HG03354 (cell line): ENCODE measurements at regions not wholly inside any gene's neighbourhood (a gene's known extent, or its start where the extent isn't known, plus 50 kb on each side); places are given as distances from the start of the nearest gene placed in this dataset.

Experiments used
- ATAC-seq: cut with Tn5 transposase; IDR thresholded peaks from one replicate; pipeline ENCODE4 v1.9.1; 2021; ENCODE audit warnings: mild to moderate bottlenecking; ENCODE audit not compliant: unreplicated experiment, poor library complexity, severe bottlenecking

- no peak for ATAC-seq
These were observed 538.5 kb downstream of the CD83 start for GRCh38 chr6:14656078-14656521.

- no peak for ATAC-seq
These were observed 539.1 kb downstream of the CD83 start for GRCh38 chr6:14656649-14657048.

DNA sequence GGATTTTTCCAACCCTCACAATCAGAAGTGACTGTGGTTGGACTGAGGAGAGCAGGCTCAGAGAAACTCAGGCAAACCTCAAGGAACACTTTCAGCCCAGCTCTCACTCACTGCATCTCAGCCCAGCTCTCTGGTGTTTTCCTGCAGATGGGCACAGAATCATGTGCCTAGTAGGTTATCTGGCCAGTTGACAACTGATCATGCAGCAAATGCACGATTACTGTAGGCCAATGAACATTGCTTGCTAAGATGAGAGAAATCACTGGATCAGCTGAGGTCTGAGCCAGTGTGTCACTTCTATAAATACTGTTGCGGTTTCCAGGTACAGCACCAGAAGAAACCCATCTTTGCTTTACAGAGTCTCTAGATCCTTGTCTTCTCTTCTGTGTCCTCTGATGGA lies 540.5 kb downstream of the CD83 start:
- no peak for ATAC-seq

DNA sequence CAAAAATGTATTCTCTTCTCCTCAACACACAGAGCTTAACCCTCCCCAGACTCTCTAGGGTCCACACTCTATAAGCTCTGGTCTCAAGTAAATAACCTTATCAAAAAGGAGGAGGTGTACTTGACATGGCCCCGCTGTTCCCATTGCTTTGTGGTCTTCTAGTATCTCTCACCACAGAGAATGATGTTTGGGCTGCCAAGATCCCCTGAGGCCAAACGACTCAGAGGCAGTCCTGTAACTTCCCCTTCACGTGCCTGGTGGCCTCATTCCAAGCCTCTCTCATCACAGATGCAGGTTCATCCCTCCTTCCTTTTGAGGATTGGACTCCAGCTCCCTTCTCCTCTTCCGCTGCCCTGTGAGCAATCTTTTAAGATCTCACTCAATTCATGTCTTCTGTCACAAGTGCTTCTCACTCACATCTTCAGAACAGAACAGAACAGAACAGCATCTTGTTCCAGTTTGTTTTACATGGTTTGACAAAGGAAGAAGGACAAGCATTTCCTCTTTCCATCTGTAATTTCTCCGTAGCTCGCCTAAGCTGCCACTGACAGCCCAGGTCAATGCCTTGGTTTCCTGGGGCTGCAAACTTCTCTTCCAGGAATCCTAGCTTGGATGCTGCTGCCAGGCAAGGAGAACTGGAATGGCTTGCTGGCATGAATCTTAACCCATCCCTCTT lies 541.5 kb downstream of the CD83 start:
- ATAC-seq = no peak

DNA sequence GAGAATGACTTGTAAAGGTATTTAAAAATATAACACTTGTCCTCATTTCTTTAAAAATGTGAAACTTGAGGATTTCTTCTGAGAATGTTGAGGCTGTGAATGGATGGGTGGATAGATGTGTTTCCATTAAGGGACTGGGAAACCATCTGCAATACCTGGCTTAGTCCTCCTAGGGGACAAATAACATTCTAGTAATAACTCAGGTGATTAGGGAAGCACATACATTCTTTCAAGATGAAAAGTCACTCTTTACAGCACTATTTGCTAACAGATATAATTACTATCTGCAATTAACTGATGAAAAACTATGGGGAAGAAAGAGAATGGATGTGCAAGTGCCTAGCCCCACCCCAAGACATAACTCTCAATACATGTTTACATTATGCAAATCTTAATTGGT lies 542.3 kb downstream of the CD83 start:
- ATAC-seq = no peak

GRCh38 chr6:14660806-14661579 lies 543.4 kb downstream of the CD83 start:
- ATAC-seq = peak; percentile 55

- no peak for ATAC-seq
These were observed 544.1 kb downstream of the CD83 start for GRCh38 chr6:14661691-14662090.

DNA sequence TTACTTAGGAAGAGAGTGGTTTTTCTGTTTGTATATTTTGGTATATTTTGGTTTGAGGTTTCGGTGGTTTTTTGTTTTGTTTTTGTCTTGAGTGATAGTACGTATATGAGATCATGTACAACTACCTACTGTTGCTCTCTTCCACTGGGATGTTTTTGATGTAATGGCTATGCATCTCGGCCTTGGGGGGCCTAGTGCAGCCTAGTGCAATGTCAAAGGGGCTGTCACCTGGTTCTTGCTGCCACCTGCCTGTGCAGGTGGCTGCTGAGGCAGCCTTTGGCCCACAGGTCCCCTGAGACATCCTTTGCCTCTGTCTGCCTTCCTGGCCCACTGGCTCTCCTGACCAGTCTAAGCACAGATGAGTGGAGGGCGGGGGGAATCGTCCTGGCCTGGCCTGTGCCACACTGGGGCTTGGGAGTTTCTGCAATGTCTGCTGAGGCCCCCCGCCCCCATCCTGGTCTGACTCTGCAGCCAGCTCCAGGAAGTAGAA lies 546.6 kb downstream of the CD83 start:
- ATAC-seq = peak; percentile 45

- no peak for ATAC-seq
These were observed 547.2 kb downstream of the CD83 start for GRCh38 chr6:14664621-14665315.

- ATAC-seq = peak; percentile 53
These were observed 548.5 kb downstream of the CD83 start for GRCh38 chr6:14665827-14666724.

- no peak for ATAC-seq
These were observed 553.2 kb downstream of the CD83 start for GRCh38 chr6:14670806-14671205.

GRCh38 chr6:14671261-14671681 lies 553.7 kb downstream of the CD83 start:
- ATAC-seq = no peak

- no peak for ATAC-seq
These were observed 554.4 kb downstream of the CD83 start for GRCh38 chr6:14671937-14672336.

DNA sequence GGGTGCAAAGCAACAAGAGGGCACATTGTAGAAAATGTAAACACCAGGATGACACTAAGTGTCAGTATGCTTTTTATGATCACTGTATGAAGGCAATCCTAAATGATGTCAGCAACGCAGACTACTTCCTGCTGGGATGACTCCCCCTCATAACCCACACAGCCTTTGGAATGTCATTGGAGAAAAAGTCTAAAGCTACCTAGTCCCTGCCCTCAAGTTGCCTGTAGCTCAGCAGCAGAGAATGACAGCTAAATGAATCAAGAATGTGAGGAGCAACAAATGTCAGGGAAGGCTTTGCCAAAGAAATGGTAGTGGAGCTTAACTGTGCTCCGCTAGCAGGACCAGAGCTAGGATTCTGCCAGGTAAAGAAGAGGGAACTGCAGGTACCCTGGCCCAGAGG lies 555.6 kb downstream of the CD83 start:
- no peak for ATAC-seq

DNA sequence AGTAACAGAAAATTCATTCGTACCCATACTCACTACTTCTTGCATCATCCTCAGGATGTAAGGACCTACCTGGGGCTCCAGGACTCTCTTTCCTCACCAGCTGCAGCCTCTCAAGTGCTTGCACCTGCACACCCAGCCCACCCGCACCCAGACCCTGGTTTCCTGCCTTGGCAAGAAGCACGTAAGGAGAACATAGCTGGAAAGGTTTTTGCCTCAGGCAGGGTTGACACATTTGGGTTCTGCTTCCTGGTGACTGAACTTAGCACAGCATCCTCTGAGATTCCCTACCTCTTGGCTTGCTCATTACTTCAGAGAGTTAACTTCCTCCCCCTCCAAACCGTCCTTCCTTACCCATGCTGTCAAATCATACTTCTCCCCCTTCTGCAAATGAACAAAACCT lies 556.9 kb downstream of the CD83 start:
- ATAC-seq = no peak

DNA sequence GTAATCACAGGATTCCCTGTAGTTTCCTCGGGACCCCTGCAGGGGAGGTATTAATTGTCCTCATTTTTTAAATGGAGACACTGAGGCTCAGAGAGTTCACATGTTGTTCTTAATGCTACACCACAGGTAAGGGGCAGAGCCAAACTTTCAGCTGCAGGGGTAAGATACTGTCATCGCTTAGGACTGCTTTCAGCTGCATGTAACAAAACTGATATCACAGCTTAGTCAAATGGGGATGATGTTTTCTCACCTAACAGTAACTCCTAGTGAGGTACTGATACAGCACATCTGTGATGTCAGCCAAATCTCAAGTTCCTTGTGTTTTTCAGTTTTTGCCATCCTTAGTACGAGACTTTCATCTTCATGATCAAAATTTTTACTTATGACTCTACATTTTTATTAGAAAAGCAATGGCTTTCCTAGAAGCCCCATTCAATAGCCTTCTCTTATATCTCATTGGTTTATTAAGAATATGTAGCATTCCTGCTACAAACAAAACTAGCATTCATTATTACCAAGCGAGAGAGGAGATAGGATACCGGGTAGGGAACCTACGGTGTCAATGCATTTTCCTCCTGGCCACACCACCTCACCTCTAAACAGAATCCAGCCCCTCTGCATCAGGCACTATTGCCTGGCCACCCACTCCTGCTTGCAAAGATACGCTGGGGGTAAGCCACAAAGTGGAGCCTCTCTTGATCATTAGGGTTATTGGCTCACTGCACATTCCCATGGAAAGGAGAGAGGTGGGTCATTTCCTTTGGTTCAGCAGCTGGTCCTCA lies 557.5 kb downstream of the CD83 start:
- ATAC-seq = no peak

GRCh38 chr6:14676064-14676463 lies 558.5 kb downstream of the CD83 start:
- no peak for ATAC-seq

DNA sequence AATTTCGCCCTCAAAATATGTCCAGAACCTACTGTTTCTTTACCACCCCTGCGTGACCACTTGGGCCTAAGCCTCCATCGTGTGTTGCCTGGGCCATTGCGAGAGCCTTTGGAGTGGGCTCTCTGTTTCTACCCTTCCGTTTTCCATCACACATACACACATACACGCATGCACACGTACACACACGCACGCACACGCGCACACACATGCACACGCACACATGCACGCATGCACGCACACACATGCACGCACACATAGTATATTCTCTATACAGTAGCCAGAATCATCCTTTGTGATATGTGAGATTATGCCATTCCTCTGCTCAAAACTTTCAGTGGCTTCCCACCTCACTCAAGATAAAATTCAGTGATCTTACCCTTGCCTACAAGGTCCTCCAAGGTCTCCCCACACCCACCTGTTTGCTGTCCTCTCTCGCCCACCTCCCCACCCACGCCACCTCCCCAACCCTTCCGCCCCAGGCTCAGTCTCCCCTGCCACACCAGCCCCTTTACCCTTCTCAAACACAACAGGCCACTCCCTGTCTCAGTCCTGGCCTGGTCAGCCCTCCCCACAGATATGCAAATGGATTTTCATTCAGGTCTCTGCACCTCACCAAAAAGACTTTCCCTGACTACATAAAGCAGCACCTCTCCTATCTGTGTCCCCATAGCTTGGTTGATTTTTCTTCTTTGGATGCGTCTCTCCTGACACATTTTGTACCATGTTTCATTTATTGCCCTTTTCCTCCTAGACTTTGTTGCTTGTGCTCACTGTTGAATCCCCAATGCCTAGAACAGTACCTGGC lies 559.6 kb downstream of the CD83 start:
- no peak for ATAC-seq
